H1 (cell line): ENCODE measurements at regions not wholly inside any gene's neighbourhood (a gene's known extent, or its start where the extent isn't known, plus 50 kb on each side); places are given as distances from the start of the nearest gene placed in this dataset.

Experiments used
- CTCF ChIA-PET: fragments of 300-600 bp; sonication (Branson Sonifier 250); formaldehyde crosslinking; loops from one replicate; lab custom pipeline; 2021; ENCODE audit not compliant: partially characterized antibody; lab: Charles Lee
- POLR2A ChIA-PET: fragments of 300-600 bp; sonication (Branson Sonifier 250); formaldehyde crosslinking; loops from one replicate; lab custom pipeline; 2021; ENCODE audit warnings: inconsistent platforms; ENCODE audit not compliant: partially characterized antibody; lab: Charles Lee
- DNase-seq, 2 experiments: peaks; one replicate each; pipeline versions ENCODE4 v3.0.0 to v3.0.0-alpha.2; 2010 to 2022; ENCODE audit warnings: low spot score in 2 of 2, low read depth in 1 of 2, mixed read lengths in 1 of 2
- FAIRE-seq: peaks from 2 replicates; lab custom pipeline; 2011; peaks lifted over from hg19 to GRCh38; lab: Jason Lieb, UNC
- H2AFZ ChIP-seq: 2 replicates; pipeline ENCODE4 v1.8.1; 2012; ENCODE audit warnings: low read length, inconsistent platforms
- H2AK5ac ChIP-seq: 2 replicates; pipeline ENCODE4 v1.6.1; 2013; ENCODE audit warnings: low read depth, low read length
- H2BK120ac ChIP-seq: replicated peaks from 2 replicates; pipeline ENCODE3; 2013; ENCODE audit warnings: low read depth, low read length, inconsistent platforms
- H2BK12ac ChIP-seq: 2 replicates; pipeline ENCODE4 v1.6.1; 2013; ENCODE audit warnings: low read depth, low read length
- H2BK15ac ChIP-seq: 2 replicates; pipeline ENCODE4 v1.6.1; 2013; ENCODE audit warnings: low read length
- H2BK20ac ChIP-seq: 2 replicates; pipeline ENCODE4 v1.6.1; 2013; ENCODE audit warnings: low read length
- H2BK5ac ChIP-seq: 2 replicates; pipeline ENCODE4 v1.6.1; 2013; ENCODE audit warnings: low read depth, low read length
- H3K14ac ChIP-seq: 2 replicates; pipeline ENCODE4 v1.6.1; 2013; ENCODE audit warnings: inconsistent platforms; ENCODE audit not compliant: insufficient read length
- H3K18ac ChIP-seq: 2 replicates; pipeline ENCODE4 v1.6.1; 2013; ENCODE audit warnings: low read length; ENCODE audit errors: extremely low read depth
- H3K23ac ChIP-seq: 2 replicates; pipeline ENCODE4 v1.6.1; 2013; ENCODE audit warnings: inconsistent platforms; ENCODE audit not compliant: insufficient read length
- H3K23me2 ChIP-seq: 2 replicates; pipeline ENCODE4 v1.6.1; 2013; ENCODE audit warnings: low read depth, low read length
- H3K27ac ChIP-seq: 2 replicates; pipeline ENCODE4 v1.6.1; 2011; ENCODE audit warnings: low read depth, low read length, inconsistent platforms
- H3K27me3 ChIP-seq, 4 experiments: replicated peaks in 1 of 4; 1 replicate in 1 of 4; 2 replicates in 3 of 4; pipeline versions ENCODE4 v1.6.1 to v1.8.1; 2011 to 2013; ENCODE audit warnings: low read length in 3 of 4, mild to moderate bottlenecking in 3 of 4, inconsistent platforms in 2 of 4, mixed read lengths in 2 of 4, moderate library complexity in 1 of 4; ENCODE audit not compliant: control insufficient read depth in 3 of 4, insufficient read depth in 3 of 4; ENCODE audit errors: extremely low read depth in 1 of 4
- H3K36me3 ChIP-seq, 4 experiments: 2 replicates each; pipeline versions ENCODE4 v1.6.1 to v1.8.1; 2011 to 2013; ENCODE audit warnings: mild to moderate bottlenecking in 4 of 4, low read length in 3 of 4, moderate library complexity in 2 of 4, control low read depth in 1 of 4, inconsistent platforms in 1 of 4; ENCODE audit not compliant: insufficient read depth in 4 of 4, control insufficient read depth in 2 of 4
- H3K4ac ChIP-seq: replicated peaks from 2 replicates; pipeline ENCODE3; 2013; ENCODE audit warnings: low read length, low read depth, mixed read lengths, inconsistent platforms; ENCODE audit not compliant: insufficient read length
- H3K4me1 ChIP-seq, 4 experiments: replicated peaks in 1 of 4; 1 replicate in 1 of 4; 2 replicates in 3 of 4; pipeline versions ENCODE4 v1.6.1 to v1.8.1; 2011 to 2013; ENCODE audit warnings: low read length in 3 of 4, inconsistent platforms in 2 of 4, mixed read lengths in 1 of 4; ENCODE audit not compliant: insufficient read depth in 4 of 4, control insufficient read depth in 3 of 4
- H3K4me2 ChIP-seq, 2 experiments: 2 replicates each; pipeline versions ENCODE4 v1.6.1 to v1.8.1; 2011 to 2013; ENCODE audit warnings: low read depth in 2 of 2, low read length in 2 of 2, control low read depth in 1 of 2, inconsistent platforms in 1 of 2, mild to moderate bottlenecking in 1 of 2; ENCODE audit not compliant: insufficient read depth in 1 of 2
- H3K4me3 ChIP-seq, 4 experiments: fragments of 200-600, 300-600 bp in 1 of 4; sonication (generic), shearing (Covaris generic), sonication (Bioruptor Twin) in 1 of 4; 2 replicates each; pipeline versions ENCODE4 v1.5.1 to v1.8.1; 2011 to 2016; ENCODE audit warnings: low read length in 4 of 4, low read depth in 3 of 4, control low read depth in 2 of 4, inconsistent platforms in 2 of 4, mild to moderate bottlenecking in 2 of 4, mixed read lengths in 1 of 4, moderate library complexity in 1 of 4; ENCODE audit not compliant: insufficient read depth in 2 of 4; ENCODE audit errors: extremely low read depth in 1 of 4
- H3K56ac ChIP-seq: replicated peaks from 2 replicates; pipeline ENCODE3; 2013; ENCODE audit warnings: low read depth, mild to moderate bottlenecking, mixed read lengths, low read length, inconsistent platforms; ENCODE audit not compliant: insufficient read length
- H3K79me1 ChIP-seq: 2 replicates; pipeline ENCODE4 v1.6.1; 2013; ENCODE audit warnings: low read depth, low read length, control low read depth
- H3K79me2 ChIP-seq, 2 experiments: 2 replicates each; pipeline versions ENCODE4 v1.6.1 to v1.8.1; 2012 to 2013; ENCODE audit warnings: low read length in 2 of 2, mild to moderate bottlenecking in 2 of 2, inconsistent platforms in 1 of 2; ENCODE audit not compliant: insufficient read depth in 2 of 2, control insufficient read depth in 1 of 2
- H3K9ac ChIP-seq, 4 experiments: replicated peaks in 1 of 4; 1 replicate in 1 of 4; 2 replicates in 3 of 4; pipeline versions ENCODE4 v1.6.1 to v1.8.1; 2011 to 2013; ENCODE audit warnings: low read depth in 3 of 4, low read length in 3 of 4, control low read depth in 2 of 4, mild to moderate bottlenecking in 2 of 4, moderate library complexity in 2 of 4, inconsistent platforms in 1 of 4; ENCODE audit errors: extremely low read depth in 1 of 4
- H3K9me3 ChIP-seq, 2 experiments: 2 replicates each; pipeline versions ENCODE4 v1.6.1 to v1.8.1; 2012 to 2013; ENCODE audit warnings: mild to moderate bottlenecking in 2 of 2, moderate library complexity in 2 of 2, control low read depth in 1 of 2, inconsistent platforms in 1 of 2, low read depth in 1 of 2, low read length in 1 of 2, mixed read lengths in 1 of 2; ENCODE audit not compliant: insufficient read depth in 2 of 2
- H4K20me1 ChIP-seq, 2 experiments: replicated peaks in 1 of 2; 2 replicates each; pipeline versions ENCODE3 to v1.8.1; 2011 to 2013; ENCODE audit warnings: inconsistent platforms in 2 of 2, low read length in 2 of 2, mild to moderate bottlenecking in 1 of 2; ENCODE audit not compliant: insufficient read depth in 2 of 2, control insufficient read depth in 1 of 2
- H4K5ac ChIP-seq: 2 replicates; pipeline ENCODE4 v1.6.1; 2013; ENCODE audit warnings: low read length, low read depth, mixed read lengths, inconsistent platforms; ENCODE audit not compliant: insufficient read length
- H4K8ac ChIP-seq: 2 replicates; pipeline ENCODE4 v1.8.0; 2013; ENCODE audit warnings: mild to moderate bottlenecking, moderate library complexity, low read length, inconsistent platforms; ENCODE audit not compliant: insufficient read depth; ENCODE audit errors: extremely low read depth
- H4K91ac ChIP-seq: replicated peaks from 2 replicates; pipeline ENCODE3; 2013; ENCODE audit warnings: low read length, mixed read lengths, inconsistent platforms; ENCODE audit not compliant: insufficient read length
- BRCA1 ChIP-seq: IDR thresholded peaks from 2 replicates; pipeline ENCODE4 v1.6.1; 2012; ENCODE audit warnings: low read depth, low read length, improper control_type of control experiment
- CBX5 ChIP-seq: fragments of 300-800, 300-1000 bp; sonication (generic); IDR thresholded peaks from 2 replicates; pipeline ENCODE4 v1.7.1; 2016; ENCODE audit warnings: antibody characterized with exemption, low read length, low read depth
- EGR1 ChIP-seq: IDR thresholded peaks from 2 replicates; pipeline ENCODE4 v1.6.1; 2011; ENCODE audit warnings: low read depth, low read length, borderline replicate concordance
- EP300 ChIP-seq, 2 experiments: IDR thresholded peaks; 1 replicate in 1 of 2; 2 replicates in 1 of 2; pipeline ENCODE4 v1.6.1; 2011 to 2012; ENCODE audit warnings: low read depth in 2 of 2, low read length in 2 of 2, mild to moderate bottlenecking in 2 of 2, borderline replicate concordance in 1 of 2, inconsistent platforms in 1 of 2, moderate library complexity in 1 of 2
- NRF1 ChIP-seq: IDR thresholded peaks from 2 replicates; pipeline ENCODE4 v1.6.1; 2011; ENCODE audit warnings: mild to moderate bottlenecking, low read depth, low read length, improper control_type of control experiment
- RNF2 ChIP-seq: fragments of 200-900, 300-1000 bp; sonication (generic); IDR thresholded peaks from 2 replicates; pipeline ENCODE4 v1.7.1; 2016; ENCODE audit warnings: borderline replicate concordance, low read depth, mild to moderate bottlenecking, antibody characterized with exemption, low read length; ENCODE audit not compliant: poor library complexity, severe bottlenecking; ENCODE audit errors: missing control alignments
- RXRA ChIP-seq: IDR thresholded peaks from 2 replicates; pipeline ENCODE4 v1.6.1; 2011; ENCODE audit warnings: low read depth, mild to moderate bottlenecking, low read length, moderate library complexity; ENCODE audit not compliant: insufficient read depth
- SP1 ChIP-seq: IDR thresholded peaks from 2 replicates; pipeline ENCODE4 v1.6.1; 2011; ENCODE audit warnings: low read depth, low read length
- WGBS, 2 experiments: shearing (Covaris generic) in 1 of 2; methylation state at CpG; one replicate each; pipeline versions ENCODE4 v1.1.6 to v1.1.7; 2013 to 2015; ENCODE audit warnings: low lambda C conversion rate in 2 of 2, mixed read lengths in 2 of 2, inconsistent platforms in 1 of 2, low coverage in 1 of 2, missing lambda C conversion rate in 1 of 2; ENCODE audit not compliant: insufficient replicate concordance in 2 of 2, insufficient coverage in 1 of 2, insufficient read length in 1 of 2; ENCODE audit errors: extremely low coverage in 1 of 2, missing lambda C conversion rate in 1 of 2; 5-methylcytosine and 5-hydroxymethylcytosine counted together
- TF ChIP-seq, protein P1 (sequence below): IDR thresholded peaks from 2 replicates; pipeline ENCODE4 v1.6.1; 2012; ENCODE audit warnings: inconsistent platforms
- TF ChIP-seq, protein P2 (sequence below): IDR thresholded peaks from 2 replicates; pipeline ENCODE4 v1.6.1; 2011; ENCODE audit warnings: low read length, improper control_type of control experiment
- TF ChIP-seq, protein P3 (sequence below): IDR thresholded peaks from 2 replicates; pipeline ENCODE4 v1.6.1; 2011; ENCODE audit warnings: low read depth, mild to moderate bottlenecking, low read length; ENCODE audit not compliant: insufficient read depth

DNA sequence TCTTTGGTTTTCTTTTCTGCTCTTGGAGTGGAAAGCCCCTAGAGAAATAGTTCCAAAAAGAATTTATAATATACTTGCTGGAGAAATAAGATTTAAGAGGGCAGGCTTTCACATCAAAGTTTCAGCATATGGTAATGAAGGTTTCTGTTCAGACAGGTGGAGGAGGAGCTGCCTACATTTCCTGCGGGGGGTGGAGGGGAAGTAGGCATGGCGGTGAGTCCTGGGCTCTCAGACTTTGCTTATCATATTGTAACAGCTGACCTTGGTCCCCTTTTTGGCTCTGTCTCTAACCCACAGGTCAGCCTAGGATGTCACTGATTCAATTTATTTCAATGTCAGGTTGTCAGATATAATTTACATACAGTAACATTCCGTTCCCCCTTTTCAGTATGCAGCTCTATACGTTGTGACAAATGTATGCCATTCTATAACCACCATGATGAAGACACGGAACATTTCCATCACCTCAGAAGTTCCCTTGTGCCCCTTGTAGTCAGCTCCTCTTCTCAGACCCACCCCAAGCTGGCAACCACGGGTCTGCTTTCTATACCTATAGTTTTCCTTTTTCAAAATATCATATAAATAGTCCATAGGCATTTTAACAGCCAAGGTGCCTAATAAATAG lies 77.6 kb upstream of the GGTLC1 start:
- DNase-seq, result no peak
- no peak overlapping the region for H3K4ac ChIP-seq
- H3K9me3 ChIP-seq, result no peaks in the 10 kb centered on the region
- no peak overlapping the region for H3K56ac ChIP-seq
- no peak overlapping the region for H3K23ac ChIP-seq
- no peak overlapping the region for H2AFZ ChIP-seq
- H2BK5ac ChIP-seq, result no peak overlapping the region
- no peaks in the 10 kb centered on the region for H3K27me3 ChIP-seq
- no peak overlapping the region for H4K8ac ChIP-seq
- no peak for FAIRE-seq
- peaks cover 4% of the 10 kb centered on the region; the same call in 1 of the 2 replicates for H3K23me2 ChIP-seq
- no peak overlapping the region for H2BK20ac ChIP-seq
- ChIA-PET POLR2A (no interaction called here), CTCF (interaction anchor here (1.5 kb wide), 1 partner anchor 129 kb away, joined by 5 read pairs; no protein-coding TSS in a partner anchor)
- H2BK12ac ChIP-seq, result no peak overlapping the region
- no peak overlapping the region for H2BK15ac ChIP-seq
- no peak overlapping the region for H3K18ac ChIP-seq
- H4K91ac ChIP-seq, result no peak overlapping the region
- H3K4me2 ChIP-seq, result no peak overlapping the region
- no peak overlapping the region for H3K14ac ChIP-seq
- H3K79me2 ChIP-seq, result no peaks in the 10 kb centered on the region
- H4K20me1 ChIP-seq, result no peaks in the 10 kb centered on the region
- 0 out of 7 replicates have a peak, but pooled peaks cover 0 to under 1% (median 0%) of the 10 kb centered on the region in 4 experiments for H3K4me1 ChIP-seq
- no peak overlapping the region for H2BK120ac ChIP-seq
- no peak overlapping the region for H3K9ac ChIP-seq
- no peak overlapping the region for H2AK5ac ChIP-seq
- no peaks in the 10 kb centered on the region for H3K79me1 ChIP-seq
- H3K36me3 ChIP-seq, result no peaks in the 10 kb centered on the region
- no peak overlapping the region for H4K5ac ChIP-seq
- WGBS, 2 experiments, result 85% methylated on average over 6 of the region's 6 CpGs; no CpG with 5 or more reads in 1 of the 2 experiments
- no peak overlapping the region for H3K27ac ChIP-seq
- no peak overlapping the region for H3K4me3 ChIP-seq
- TF ChIP-seq, protein P1, sequence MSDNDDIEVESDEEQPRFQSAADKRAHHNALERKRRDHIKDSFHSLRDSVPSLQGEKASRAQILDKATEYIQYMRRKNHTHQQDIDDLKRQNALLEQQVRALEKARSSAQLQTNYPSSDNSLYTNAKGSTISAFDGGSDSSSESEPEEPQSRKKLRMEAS, result no peak
- TF ChIP-seq RNF2 (no peak), NRF1 (no peak), EP300 (IDR thresholded peaks at IDR 0.05; ENCODE audit: borderline replicate concordance in 1 of 2, low read depth in 2 of 2, low read length in 2 of 2) (no peak), CBX5 (no peak), SP1 (no peak), EGR1 (no peak), BRCA1 (no peak), RXRA (no peak)
- TF ChIP-seq, protein P2, sequence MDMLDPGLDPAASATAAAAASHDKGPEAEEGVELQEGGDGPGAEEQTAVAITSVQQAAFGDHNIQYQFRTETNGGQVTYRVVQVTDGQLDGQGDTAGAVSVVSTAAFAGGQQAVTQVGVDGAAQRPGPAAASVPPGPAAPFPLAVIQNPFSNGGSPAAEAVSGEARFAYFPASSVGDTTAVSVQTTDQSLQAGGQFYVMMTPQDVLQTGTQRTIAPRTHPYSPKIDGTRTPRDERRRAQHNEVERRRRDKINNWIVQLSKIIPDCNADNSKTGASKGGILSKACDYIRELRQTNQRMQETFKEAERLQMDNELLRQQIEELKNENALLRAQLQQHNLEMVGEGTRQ, result no peak
- TF ChIP-seq, protein P3, sequence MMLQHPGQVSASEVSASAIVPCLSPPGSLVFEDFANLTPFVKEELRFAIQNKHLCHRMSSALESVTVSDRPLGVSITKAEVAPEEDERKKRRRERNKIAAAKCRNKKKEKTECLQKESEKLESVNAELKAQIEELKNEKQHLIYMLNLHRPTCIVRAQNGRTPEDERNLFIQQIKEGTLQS, result no peak
